SK-N-SH (cell line): ENCODE measurements at regions not wholly inside any gene's neighbourhood (a gene's known extent, or its start where the extent isn't known, plus 50 kb on each side); places are given as distances from the start of the nearest gene placed in this dataset.

Experiments
- CTCF ChIA-PET: fragments of 300-600, 350-600 bp; formaldehyde crosslinking; extraction: SDS; loops from one replicate; lab custom pipeline; 2021; lab: Yijun Ruan, JAX
- POLR2A ChIA-PET: fragments of 350-600 bp; sonication (Branson Sonifier 250); formaldehyde crosslinking; extraction: SDS; loops from one replicate; lab custom pipeline; 2020; ENCODE audit warnings: antibody characterized with exemption, inconsistent platforms; lab: Yijun Ruan, JAX
- DNase-seq: peaks from one replicate; pipeline ENCODE4 v3.0.0; 2012
- H2AFZ ChIP-seq: fragments of 200-600 bp; sonication (generic); 2 replicates; pipeline ENCODE4 v1.8.1; 2016; ENCODE audit warnings: antibody characterized with exemption, mild to moderate bottlenecking, low read depth
- H3F3A ChIP-seq: fragments of 200-600 bp; sonication (generic); replicated peaks from 2 replicates; pipeline ENCODE3; 2016; ENCODE audit warnings: antibody characterized with exemption, mild to moderate bottlenecking; ENCODE audit not compliant: insufficient read depth
- H3K27ac ChIP-seq, 2 experiments: fragments of 200-500 bp in 1 of 2; fragments of 200-600 bp in 1 of 2; sonication (Bioruptor generic) in 1 of 2; sonication (generic), shearing (Covaris generic) in 1 of 2; 2 replicates each; pipeline versions ENCODE4 v1.5.1 to v1.6.1; 2014 to 2016; ENCODE audit warnings: low read depth in 2 of 2, inconsistent platforms in 1 of 2, low read length in 1 of 2, mild to moderate bottlenecking in 1 of 2, mixed read lengths in 1 of 2
- H3K27me3 ChIP-seq: fragments of 200-600 bp; sonication (generic), shearing (Covaris generic); 2 replicates; pipeline ENCODE4 v1.6.1; 2016; ENCODE audit warnings: mixed run types; ENCODE audit not compliant: insufficient read depth
- H3K36me3 ChIP-seq, 2 experiments: fragments of 200-500 bp in 1 of 2; fragments of 200-600 bp in 1 of 2; sonication (Bioruptor generic) in 1 of 2; sonication (generic) in 1 of 2; replicated peaks in 1 of 2; 2 replicates each; pipeline versions ENCODE3 to v1.5.1; 2014 to 2016; ENCODE audit warnings: low read length in 1 of 2, mild to moderate bottlenecking in 1 of 2; ENCODE audit not compliant: insufficient read depth in 2 of 2, control insufficient read depth in 1 of 2
- H3K4me1 ChIP-seq, 2 experiments: fragments of 200-500 bp in 1 of 2; fragments of 200-600 bp in 1 of 2; sonication (Bioruptor generic) in 1 of 2; sonication (generic), shearing (Covaris generic) in 1 of 2; 2 replicates each; pipeline versions ENCODE4 v1.5.1 to v1.6.1; 2014 to 2016; ENCODE audit warnings: low read depth in 1 of 2, low read length in 1 of 2, mixed run types in 1 of 2; ENCODE audit not compliant: insufficient read depth in 2 of 2, control insufficient read depth in 1 of 2
- H3K4me2 ChIP-seq: fragments of 200-600 bp; sonication (generic), shearing (Covaris generic); 2 replicates; pipeline ENCODE4 v1.6.1; 2017; ENCODE audit warnings: mixed run types
- H3K4me3 ChIP-seq, 2 experiments: fragments of 200-500 bp in 1 of 2; fragments of 200-600 bp in 1 of 2; sonication (Bioruptor generic) in 1 of 2; sonication (generic), shearing (Covaris generic) in 1 of 2; 2 replicates each; pipeline versions ENCODE4 v1.5.1 to v1.8.1; 2014 to 2016; ENCODE audit warnings: low read depth in 2 of 2, inconsistent platforms in 1 of 2, low read length in 1 of 2, mild to moderate bottlenecking in 1 of 2, mixed read lengths in 1 of 2, moderate library complexity in 1 of 2
- H3K79me2 ChIP-seq: fragments of 200-600 bp; sonication (generic); 2 replicates; pipeline ENCODE4 v1.8.1; 2017; ENCODE audit warnings: mild to moderate bottlenecking; ENCODE audit not compliant: insufficient read depth
- H3K9ac ChIP-seq: fragments of 200-600 bp; sonication (generic); 2 replicates; pipeline ENCODE4 v1.6.1; 2017; ENCODE audit warnings: mixed run types
- H3K9me2 ChIP-seq: fragments of 200-600 bp; sonication (generic); 2 replicates; pipeline ENCODE4 v1.6.1; 2017; ENCODE audit warnings: mixed run types
- H3K9me3 ChIP-seq: fragments of 200-600 bp; sonication (generic); 2 replicates; pipeline ENCODE4 v1.6.1; 2017; ENCODE audit warnings: mixed run types, mild to moderate bottlenecking, moderate library complexity
- H4K20me1 ChIP-seq: fragments of 200-600 bp; sonication (generic); 2 replicates; pipeline ENCODE4 v1.6.1; 2017; ENCODE audit warnings: mild to moderate bottlenecking, mixed run types; ENCODE audit not compliant: insufficient read depth
- CHD2 ChIP-seq: fragments of 150-350 bp; IDR thresholded peaks from 2 replicates; pipeline ENCODE4 v1.6.1; 2018; ENCODE audit warnings: low read length; ENCODE audit not compliant: partially characterized antibody
- ELF1 ChIP-seq: IDR thresholded peaks from 2 replicates; pipeline ENCODE4 v1.4.0; 2012
- FOSL2 ChIP-seq: IDR thresholded peaks from 2 replicates; pipeline ENCODE4 v1.4.0; 2012; ENCODE audit warnings: low read depth, mild to moderate bottlenecking, moderate library complexity, borderline replicate concordance
- FOXJ3 ChIP-seq: sonication (generic); formaldehyde crosslinking; IDR thresholded peaks from 2 replicates; pipeline ENCODE4 v1.5.1; 2020; ENCODE audit warnings: mild to moderate bottlenecking, missing genetic modification reagents
- FOXM1 ChIP-seq: IDR thresholded peaks from 2 replicates; pipeline ENCODE4 v1.4.0; 2012; ENCODE audit warnings: low read depth, mild to moderate bottlenecking
- GABPA ChIP-seq: IDR thresholded peaks from 2 replicates; pipeline ENCODE4 v1.4.0; 2012; ENCODE audit warnings: low read depth, mild to moderate bottlenecking
- GATA2 ChIP-seq: sonication (generic); formaldehyde crosslinking; IDR thresholded peaks from 2 replicates; pipeline ENCODE4 v1.5.0; 2020; ENCODE audit warnings: mild to moderate bottlenecking, missing genetic modification reagents
- JUND ChIP-seq: IDR thresholded peaks from 2 replicates; pipeline ENCODE4 v1.4.0; 2012
- MEF2A ChIP-seq: IDR thresholded peaks from 2 replicates; pipeline ENCODE4 v1.4.0; 2012; ENCODE audit warnings: low read depth, borderline replicate concordance
- PBX3 ChIP-seq: IDR thresholded peaks from 2 replicates; pipeline ENCODE4; 2012
- REST ChIP-seq: IDR thresholded peaks from 2 replicates; pipeline ENCODE4 v1.6.1; 2012; ENCODE audit warnings: mild to moderate bottlenecking, low read depth, low read length, moderate library complexity
- RFX5 ChIP-seq: IDR thresholded peaks from 2 replicates; pipeline ENCODE4 v1.6.1; 2012; ENCODE audit warnings: mild to moderate bottlenecking, improper control_type of control experiment, low read length
- RXRA ChIP-seq: IDR thresholded peaks from 2 replicates; pipeline ENCODE4 v1.4.0; 2012; ENCODE audit warnings: low read depth, mild to moderate bottlenecking, borderline replicate concordance
- SIN3A ChIP-seq: IDR thresholded peaks from 2 replicates; pipeline ENCODE4 v1.6.1; 2012; ENCODE audit warnings: low read depth, mild to moderate bottlenecking, low read length, moderate library complexity, borderline replicate concordance
- SMC3 ChIP-seq: IDR thresholded peaks from 2 replicates; pipeline ENCODE4 v1.6.1; 2012; ENCODE audit warnings: low read depth, low read length, improper control_type of control experiment
- TAF1 ChIP-seq: IDR thresholded peaks from 2 replicates; pipeline ENCODE4 v1.6.1; 2012; ENCODE audit warnings: low read depth, mild to moderate bottlenecking, low read length, moderate library complexity, borderline replicate concordance
- TCF12 ChIP-seq: IDR thresholded peaks from 2 replicates; pipeline ENCODE4 v1.4.0; 2012
- TEAD4 ChIP-seq: IDR thresholded peaks from 2 replicates; pipeline ENCODE4 v1.4.0; 2012; ENCODE audit warnings: mild to moderate bottlenecking, borderline replicate concordance; ENCODE audit not compliant: insufficient read depth
- YY1 ChIP-seq: IDR thresholded peaks from 2 replicates; pipeline ENCODE4 v1.4.0; 2012; ENCODE audit warnings: low read depth, mild to moderate bottlenecking
- ZBTB33 ChIP-seq: IDR thresholded peaks from 2 replicates; pipeline ENCODE4 v1.4.0; 2012; ENCODE audit warnings: low read depth, borderline replicate concordance
- WGBS: methylation state at CpG from one replicate; pipeline ENCODE4 v1.1.6; 2017; ENCODE audit warnings: low lambda C conversion rate; 5-methylcytosine and 5-hydroxymethylcytosine counted together
- TF ChIP-seq, protein P1 (sequence below): IDR thresholded peaks from 2 replicates; pipeline ENCODE4 v1.4.0; 2012; ENCODE audit warnings: low read depth
- TF ChIP-seq, protein P2 (sequence below): fragments of 150-350 bp; IDR thresholded peaks from 2 replicates; pipeline ENCODE4 v1.6.1; 2017; ENCODE audit warnings: antibody characterized with exemption, low read length, low read depth, borderline replicate concordance

- Histone ChIP-seq H3K9me3 (no peaks in the 10 kb centered on the region), H3K27me3 (no peaks in the 10 kb centered on the region), H4K20me1 (no peaks in the 10 kb centered on the region), H3K36me3 (no peaks in the 10 kb centered on the region), H3K4me2 (no peak overlapping the region), H2AFZ (no peak overlapping the region), H3K79me2 (no peaks in the 10 kb centered on the region), H3K9ac (no peak overlapping the region), H3K9me2 (no peaks in the 10 kb centered on the region), H3F3A (no peaks in the 10 kb centered on the region), H3K4me1 (peaks cover 0 to 7% of the 10 kb centered on the region in 2 experiments; a peak in 1 of 4 replicates), H3K4me3 (no peak overlapping the region), H3K27ac (no peak overlapping the region)
- ChIA-PET CTCF (no interaction called here), POLR2A (no interaction called here)
- TF ChIP-seq YY1 = no peak
- TF ChIP-seq, protein P1, sequence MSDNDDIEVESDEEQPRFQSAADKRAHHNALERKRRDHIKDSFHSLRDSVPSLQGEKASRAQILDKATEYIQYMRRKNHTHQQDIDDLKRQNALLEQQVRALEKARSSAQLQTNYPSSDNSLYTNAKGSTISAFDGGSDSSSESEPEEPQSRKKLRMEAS = no peak
- no peak for TF ChIP-seq FOXM1
- no peak for TF ChIP-seq FOSL2
- no peak for TF ChIP-seq TAF1
- no peak for TF ChIP-seq PBX3
- no peak for TF ChIP-seq TCF12
- no peak for TF ChIP-seq RXRA
- no peak for DNase-seq
- WGBS = 67% methylated on average over 1 of the region's 1 CpG
Measured at GRCh38 chr1:169047074-169047473, 59.4 kb upstream of the ATP1B1 start.

GRCh38 chr1:169048043-169048442, 58.4 kb upstream of the ATP1B1 start:
- H3K27ac ChIP-seq = no peak overlapping the region
- CTCF ChIA-PET = no interaction called here

More at GRCh38 chr1:169048043-169048442, 58.4 kb upstream of the ATP1B1 start:
- TF ChIP-seq REST = no peak
- no peak for TF ChIP-seq GATA2 (CRISPR knock-in tag)
- no peak for TF ChIP-seq CHD2
- TF ChIP-seq SIN3A = no peak
- TF ChIP-seq, protein P2, sequence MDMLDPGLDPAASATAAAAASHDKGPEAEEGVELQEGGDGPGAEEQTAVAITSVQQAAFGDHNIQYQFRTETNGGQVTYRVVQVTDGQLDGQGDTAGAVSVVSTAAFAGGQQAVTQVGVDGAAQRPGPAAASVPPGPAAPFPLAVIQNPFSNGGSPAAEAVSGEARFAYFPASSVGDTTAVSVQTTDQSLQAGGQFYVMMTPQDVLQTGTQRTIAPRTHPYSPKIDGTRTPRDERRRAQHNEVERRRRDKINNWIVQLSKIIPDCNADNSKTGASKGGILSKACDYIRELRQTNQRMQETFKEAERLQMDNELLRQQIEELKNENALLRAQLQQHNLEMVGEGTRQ = no peak
- TF ChIP-seq GABPA = no peak
- no peak for TF ChIP-seq MEF2A
- no peak for TF ChIP-seq SMC3
- no peak for TF ChIP-seq JUND
- no peak for TF ChIP-seq ZBTB33
- no peak for TF ChIP-seq TEAD4
- no peak for TF ChIP-seq ELF1
- TF ChIP-seq PBX3 = no peak
- TF ChIP-seq RFX5 = no peak
- no peak for TF ChIP-seq FOXJ3 (CRISPR knock-in tag)
- POLR2A ChIA-PET = no interaction called here
- 58% methylated on average over 3 of the region's 3 CpGs for whole genome bisulfite sequencing
- H3K27me3 ChIP-seq = no peaks in the 10 kb centered on the region
- H3K4me2 ChIP-seq = no peak overlapping the region
- H3K9me3 ChIP-seq = no peaks in the 10 kb centered on the region
- H3K4me1 ChIP-seq = peaks cover 0 to 7% of the 10 kb centered on the region in 2 experiments; a peak in 1 of 4 replicates
- no peak for DNase-seq
- no peak overlapping the region for H2AFZ ChIP-seq
- H3K4me3 ChIP-seq = no peak overlapping the region
- H4K20me1 ChIP-seq = no peaks in the 10 kb centered on the region
- H3K36me3 ChIP-seq = no peaks in the 10 kb centered on the region
- no peaks in the 10 kb centered on the region for H3K9me2 ChIP-seq
- H3K79me2 ChIP-seq = no peaks in the 10 kb centered on the region
- no peak overlapping the region for H3K9ac ChIP-seq
- no peaks in the 10 kb centered on the region for H3F3A ChIP-seq
